Activated CD8-positive, alpha-beta memory T cell treated with anti-CD3 and anti-CD28 coated beads for 4 hours (primary cell): ENCODE measurements at regions not wholly inside any gene's neighbourhood (a gene's known extent, or its start where the extent isn't known, plus 50 kb on each side); places are given as distances from the start of the nearest gene placed in this dataset.
A peak's percentile ranks its signal among the peaks of the same experiment; 100 is the strongest.

Experiments used
- DNase-seq, 2 donors: peaks; one replicate each; pipeline ENCODE4 v3.0.0-alpha.2; 2020; ENCODE audit warnings: low read depth in 2 of 2

- DNase-seq: no peak
Measured at GRCh38 chr17:77869665-77870132, 88.8 kb upstream of the TNRC6C start.

DNA sequence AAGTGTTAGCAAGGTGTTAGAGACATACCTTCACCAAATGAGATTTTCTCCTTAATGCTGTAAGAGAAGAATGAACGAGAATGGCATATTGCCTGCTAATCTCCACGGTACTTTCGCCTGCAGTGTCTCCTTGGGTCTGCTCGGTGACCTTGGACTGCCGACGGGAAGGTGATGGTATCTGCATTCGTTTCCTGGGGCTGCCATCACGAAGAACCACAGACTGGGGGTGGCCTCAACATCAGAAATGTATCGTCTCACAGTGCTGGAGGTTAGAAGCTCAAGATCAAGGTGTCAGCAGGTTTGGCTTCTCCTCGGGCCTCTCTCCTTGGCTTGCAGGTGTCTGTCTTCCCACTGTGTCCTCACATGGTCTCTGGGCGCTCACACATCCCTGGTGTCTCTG is 86.3 kb upstream of the TNRC6C start:
- DNase-seq: no peak

DNA sequence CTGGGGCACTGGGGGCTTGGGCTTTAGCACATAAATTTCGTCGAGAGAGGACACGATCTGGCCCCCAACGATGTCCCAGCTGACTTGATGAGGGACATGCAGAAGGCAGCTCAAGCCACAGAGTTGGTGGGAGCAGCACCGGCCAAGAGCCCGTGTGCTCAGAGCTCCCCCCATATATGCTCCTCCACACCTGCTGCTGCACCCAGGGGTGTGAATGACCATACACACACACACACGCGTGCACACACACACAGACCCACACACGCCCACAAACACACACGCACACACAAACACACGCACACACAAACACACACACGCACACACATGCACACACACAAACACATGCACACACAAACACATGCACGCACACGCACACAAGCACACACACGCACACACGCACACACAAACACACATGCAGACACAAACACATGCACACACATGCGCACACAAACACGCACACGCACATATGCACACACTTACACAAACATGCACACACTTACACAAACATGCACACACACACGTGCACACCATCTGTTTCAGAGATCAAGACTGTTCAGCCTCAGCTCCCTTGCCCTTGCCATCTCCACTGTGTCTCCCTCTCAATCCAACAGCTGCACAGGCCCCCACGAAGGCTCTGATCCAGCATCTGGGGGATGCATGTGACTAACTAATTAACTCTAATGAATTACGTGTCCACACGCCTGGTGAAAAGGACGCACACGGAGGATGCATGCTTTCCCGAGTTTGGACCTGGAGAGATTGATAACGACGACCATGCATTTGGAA is 85.6 kb upstream of the TNRC6C start:
- no peak for DNase-seq

GRCh38 chr17:77873500-77874302 is 84.8 kb upstream of the TNRC6C start:
- DNase-seq: no peak

- no peak for DNase-seq
Measured at GRCh38 chr17:77874303-77875050, 84.0 kb upstream of the TNRC6C start.

DNA sequence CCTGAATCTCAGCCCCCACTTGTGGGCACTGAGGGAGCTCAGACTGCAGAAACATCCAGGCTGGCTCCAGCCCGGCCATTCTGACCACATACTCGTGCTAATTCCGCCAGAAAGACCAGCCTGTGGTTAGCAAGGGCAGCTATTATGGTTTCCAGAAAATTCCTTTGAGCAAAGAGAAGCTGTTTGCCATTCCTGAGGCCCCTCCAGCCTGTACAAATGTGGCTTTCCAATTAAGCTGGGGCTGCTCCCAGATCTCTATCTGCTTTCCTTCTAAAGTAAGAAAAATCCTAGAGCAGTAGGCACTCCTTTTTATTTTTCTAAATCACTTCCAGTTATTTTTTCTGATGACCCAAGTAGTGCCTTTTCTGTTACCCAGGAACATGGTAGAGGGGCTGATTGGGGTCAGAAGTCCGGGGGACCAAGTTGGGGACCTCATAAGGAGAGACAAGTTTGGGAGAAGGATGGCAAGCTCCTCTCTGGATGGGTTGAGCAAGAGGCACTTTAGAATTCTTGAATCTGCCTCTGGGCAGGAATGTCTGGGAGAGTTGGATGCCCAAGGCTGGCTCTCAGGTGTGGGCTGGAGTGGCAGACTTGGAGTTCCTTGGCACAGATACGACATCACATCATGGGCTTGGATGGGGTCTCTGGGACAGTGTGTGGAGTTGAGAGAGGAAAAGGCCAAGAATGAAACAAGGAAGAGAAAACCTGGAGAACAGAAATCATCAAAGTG is 83.3 kb upstream of the TNRC6C start:
- no peak for DNase-seq

DNA sequence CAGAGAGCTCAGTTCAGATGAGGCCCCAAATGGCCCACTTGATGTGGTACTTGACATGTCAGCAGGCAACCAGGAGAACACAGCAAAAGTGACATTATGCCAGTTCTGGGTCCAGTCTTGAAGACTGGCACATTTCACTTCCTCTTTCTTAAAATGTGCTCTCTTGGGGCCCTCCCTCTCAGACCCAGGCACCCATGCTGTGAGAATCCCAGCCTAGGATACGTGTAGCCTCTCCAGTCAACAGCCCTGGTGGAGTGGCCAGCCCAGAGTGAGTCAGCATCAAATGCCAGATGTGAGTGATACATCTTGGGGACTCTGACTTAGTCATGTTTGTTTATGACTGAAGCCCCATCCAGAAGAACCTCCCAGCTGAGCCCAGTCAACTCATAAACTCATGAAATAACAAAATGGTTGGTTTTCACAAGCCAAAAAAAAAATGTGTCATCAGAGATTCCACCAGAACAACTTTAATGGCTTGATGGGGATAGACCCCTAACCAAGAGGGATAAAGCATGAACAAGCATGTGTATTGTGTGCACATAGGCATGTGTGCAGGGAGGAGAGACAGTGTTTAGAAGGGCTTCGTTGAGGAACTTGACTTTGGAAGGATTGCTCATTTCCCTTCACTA is 82.5 kb upstream of the TNRC6C start:
- DNase-seq: no peak

GRCh38 chr17:77877036-77877435 is 81.5 kb upstream of the TNRC6C start:
- no peak for DNase-seq

DNA sequence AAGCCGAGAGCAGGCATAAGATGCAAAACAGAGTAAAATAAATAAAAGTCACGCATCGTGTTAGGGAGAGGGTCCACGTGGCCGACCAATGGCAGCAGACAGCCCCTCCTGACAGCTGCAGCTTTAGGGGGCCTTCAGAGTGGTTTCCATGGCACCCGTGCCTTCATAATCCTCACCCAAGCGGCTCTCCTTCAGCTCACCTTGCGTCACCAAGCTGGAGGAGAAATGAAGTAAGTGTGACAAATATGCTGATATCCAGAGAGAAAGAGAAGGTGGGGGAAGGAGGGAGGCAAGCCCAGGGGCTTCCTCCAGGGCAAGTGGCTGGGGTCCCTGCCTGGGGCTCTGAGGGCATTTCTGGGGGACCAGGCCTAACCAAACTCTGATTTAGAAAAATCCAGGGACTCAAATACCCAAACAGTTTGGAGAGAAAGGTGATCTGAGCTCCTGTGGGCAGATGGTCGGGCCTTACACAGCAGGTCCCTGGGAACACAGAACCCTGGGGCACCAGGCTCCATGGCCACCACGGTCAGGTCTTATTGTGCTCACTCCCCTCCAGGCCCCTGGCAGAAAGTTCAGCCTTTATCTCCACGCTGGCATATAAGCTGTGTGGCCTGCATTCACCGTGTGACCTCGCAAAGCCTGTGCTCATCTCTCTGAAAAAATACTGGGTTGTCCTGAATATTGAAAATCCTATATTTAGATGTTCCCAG is 80.7 kb upstream of the TNRC6C start:
- no peak for DNase-seq

- no peak for DNase-seq
Measured at GRCh38 chr17:77879226-77879895, 79.1 kb upstream of the TNRC6C start.

DNA sequence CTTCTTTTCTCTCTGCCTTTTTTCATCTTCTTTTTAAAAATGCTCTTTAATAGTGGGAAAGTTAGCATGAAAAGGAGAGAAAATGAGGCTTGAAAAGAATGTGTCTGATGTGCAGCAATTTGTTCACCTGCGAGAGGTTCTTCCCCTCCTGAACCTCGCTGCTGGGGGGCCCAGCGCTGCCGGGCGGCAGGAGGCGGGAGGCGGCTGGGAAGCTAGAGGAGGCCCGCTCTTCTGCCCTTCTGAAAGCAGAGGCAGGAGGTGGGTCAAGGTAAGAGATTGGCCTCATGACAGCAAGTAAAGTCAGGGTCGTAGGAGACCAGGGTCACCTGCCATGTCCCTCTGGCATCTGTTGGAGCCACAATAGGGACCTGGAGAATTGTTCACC is 78.6 kb upstream of the TNRC6C start:
- no peak for DNase-seq

DNA sequence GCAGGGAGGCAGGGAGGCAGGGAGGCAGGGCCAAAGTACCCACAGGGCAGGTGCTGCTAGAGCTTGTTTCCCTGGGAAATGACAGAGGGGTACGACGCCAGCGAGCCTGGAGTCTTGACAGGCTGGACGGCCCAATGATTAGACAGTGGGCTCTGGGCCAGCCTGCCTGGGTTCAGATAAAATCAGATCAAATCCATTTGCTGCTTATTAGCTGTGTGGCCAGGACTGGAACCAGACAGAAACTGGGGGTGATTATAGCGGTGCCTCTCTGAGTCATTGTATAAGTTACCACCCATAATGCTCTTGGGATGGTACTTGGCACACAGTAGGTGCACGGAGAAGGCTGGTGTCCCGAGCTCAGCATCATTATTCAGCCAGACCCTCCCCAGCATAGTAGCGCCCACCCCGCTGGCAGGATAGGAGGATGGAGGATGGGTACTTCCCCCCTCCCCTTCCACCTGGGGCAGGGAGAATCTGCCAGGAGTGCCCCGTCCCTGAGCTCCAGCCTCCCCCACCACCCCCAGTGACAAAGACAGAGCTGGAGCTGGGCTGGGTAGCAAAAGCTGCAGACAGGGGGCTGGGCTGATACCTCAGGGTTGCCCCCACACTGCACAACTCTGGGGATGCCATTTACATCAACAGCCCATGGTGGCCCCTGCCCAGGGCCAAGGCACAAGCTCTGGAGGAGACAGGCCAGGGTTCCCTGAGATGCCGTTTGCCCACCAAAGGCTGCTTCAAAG is 77.6 kb upstream of the TNRC6C start:
- DNase-seq: no peak

DNA sequence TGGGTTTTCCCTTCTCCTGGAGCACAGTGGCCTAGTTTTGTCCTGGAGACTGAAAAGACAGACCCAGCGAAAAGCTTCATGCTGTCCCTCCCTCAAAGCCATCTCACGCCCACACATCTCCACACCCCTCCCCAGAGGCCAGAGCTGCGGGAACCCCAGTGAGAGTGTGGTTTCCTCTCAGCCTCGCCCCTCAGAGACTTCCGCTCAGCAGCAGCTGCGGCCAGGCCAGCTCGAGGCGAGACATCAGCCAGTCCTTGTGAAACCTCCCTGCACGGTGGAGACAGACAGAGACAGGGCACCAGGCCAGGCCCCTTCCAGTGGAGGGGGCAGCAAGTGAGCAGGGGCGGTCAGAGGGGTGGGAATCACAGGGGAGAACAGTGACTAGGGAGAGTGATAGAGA is 77.0 kb upstream of the TNRC6C start:
- peak; percentile 44 to 64 for DNase-seq

DNA sequence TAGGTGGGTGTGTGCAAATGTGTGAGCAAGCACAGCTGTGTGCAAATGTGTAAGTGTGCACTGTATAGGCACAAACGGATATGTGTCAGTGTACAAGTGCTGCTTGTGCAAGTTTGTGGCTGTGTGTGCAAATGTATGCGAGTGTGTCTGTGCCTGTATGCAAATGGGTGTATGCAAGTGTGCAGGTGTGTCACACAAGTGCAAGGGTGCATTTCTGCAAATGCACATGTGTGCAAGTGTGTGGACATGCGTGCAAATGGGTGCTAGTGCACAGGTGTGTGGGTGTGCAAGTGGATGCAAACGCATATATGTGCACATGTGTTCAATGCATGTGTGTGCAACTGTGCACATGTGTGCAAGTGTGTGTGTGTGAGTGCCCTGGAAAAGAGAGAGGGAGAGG is 76.5 kb upstream of the TNRC6C start:
- no peak for DNase-seq

- DNase-seq: peak; percentile 51 to 61
Measured at GRCh38 chr17:77882481-77883212, 75.9 kb upstream of the TNRC6C start.

DNA sequence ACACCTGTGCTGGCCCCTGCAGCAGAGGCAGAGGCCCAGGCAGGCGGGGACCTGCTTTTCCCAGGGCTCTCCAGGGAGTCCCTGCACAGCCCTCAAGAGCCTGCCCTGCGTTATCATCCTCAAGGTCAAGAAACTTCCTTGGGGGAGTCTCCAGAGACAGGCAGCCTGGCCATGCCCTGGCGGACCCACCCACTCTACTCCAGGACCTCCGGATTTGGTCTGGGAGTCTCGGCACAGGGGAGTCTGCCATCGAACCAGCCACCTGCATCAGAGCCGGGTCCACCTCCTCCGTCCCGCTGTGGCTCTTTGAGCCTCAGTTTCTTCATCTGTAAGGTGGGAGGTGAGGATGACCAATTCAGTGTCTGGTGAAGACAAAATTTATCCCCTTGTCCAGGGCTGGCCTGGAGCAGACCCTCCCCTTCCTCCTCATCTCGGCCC is 75.3 kb upstream of the TNRC6C start:
- no peak for DNase-seq

DNA sequence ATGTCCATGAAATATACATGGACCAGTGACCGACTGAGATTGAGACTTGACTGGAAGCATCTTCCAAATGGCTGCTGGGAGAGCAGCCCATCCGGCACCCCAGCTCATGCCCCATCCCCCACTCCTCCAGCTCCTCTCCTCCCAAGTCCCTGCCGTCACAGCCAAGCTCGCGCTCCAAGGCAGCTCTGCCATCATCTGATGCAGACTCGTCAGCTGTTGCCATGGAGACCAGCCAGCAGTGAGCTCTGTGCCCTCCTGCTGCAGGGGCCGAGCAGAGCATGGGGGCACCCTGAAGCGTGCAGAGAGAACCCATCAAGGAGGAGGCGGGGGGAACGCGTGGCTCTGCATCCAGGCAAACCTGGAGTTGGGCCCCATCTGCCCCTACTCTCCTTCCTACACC is 74.5 kb upstream of the TNRC6C start:
- no peak for DNase-seq

DNA sequence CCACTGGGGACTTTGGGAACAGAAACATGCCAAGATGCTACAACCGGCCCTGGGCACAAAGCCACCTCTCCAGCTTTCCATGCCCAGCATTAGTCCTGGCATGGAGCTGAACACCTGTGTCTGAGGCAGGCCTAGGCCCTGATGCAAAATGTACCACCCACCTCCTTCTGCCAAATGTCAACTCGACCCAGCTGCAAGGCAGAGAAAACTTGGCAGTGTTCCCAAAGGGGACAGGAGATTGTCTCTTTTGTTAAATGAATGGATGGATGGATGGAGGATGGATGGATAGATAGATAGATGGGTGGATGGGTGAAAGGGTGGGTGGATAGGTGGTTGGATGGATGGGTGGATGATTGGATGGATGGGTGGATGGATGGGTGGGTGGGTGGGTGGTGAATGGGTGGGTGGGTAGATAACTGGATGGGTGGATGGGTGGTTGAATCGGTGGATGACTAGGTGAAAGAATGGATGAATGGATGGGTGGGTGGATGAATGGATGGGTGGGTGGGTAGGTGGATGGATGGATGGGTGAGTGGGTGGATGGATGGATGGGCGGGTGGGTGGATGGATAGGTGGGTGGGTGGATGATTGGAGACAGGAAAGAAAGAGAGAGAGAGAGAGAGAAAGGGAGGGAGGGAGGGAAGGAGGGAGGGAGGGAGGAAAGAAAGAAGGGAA is 73.4 kb upstream of the TNRC6C start:
- no peak for DNase-seq
